Stomach smooth muscle (tissue), 2 donors: ENCODE measurements at regions not wholly inside any gene's neighbourhood (a gene's known extent, or its start where the extent isn't known, plus 50 kb on each side); places are given as distances from the start of the nearest gene placed in this dataset.

Source experiments
- H3K27ac ChIP-seq: one replicate; pipeline ENCODE4 v1.7.0; 2013; ENCODE audit warnings: mild to moderate bottlenecking, low read length, inconsistent platforms
- H3K27me3 ChIP-seq, 2 donors: one replicate each; pipeline ENCODE4 v1.7.0; 2013; ENCODE audit warnings: low read length in 2 of 2; ENCODE audit not compliant: insufficient read depth in 2 of 2, control insufficient read depth in 1 of 2
- H3K36me3 ChIP-seq, 2 donors: one replicate each; pipeline ENCODE4 v1.7.0; 2013; ENCODE audit warnings: low read length in 2 of 2; ENCODE audit not compliant: control insufficient read depth in 2 of 2, insufficient read depth in 2 of 2
- H3K4me1 ChIP-seq: one replicate; pipeline ENCODE4 v1.7.0; 2013; ENCODE audit warnings: low read length; ENCODE audit not compliant: control insufficient read depth, insufficient read depth
- H3K4me3 ChIP-seq, 2 donors: one replicate each; pipeline ENCODE4 v1.7.0; 2013; ENCODE audit warnings: low read length in 2 of 2
- H3K9ac ChIP-seq, 2 donors: one replicate each; pipeline ENCODE4 v1.7.0; 2013; ENCODE audit warnings: low read length in 2 of 2, mild to moderate bottlenecking in 1 of 2
- H3K9me3 ChIP-seq, 2 donors: one replicate each; pipeline ENCODE4 v1.7.0; 2013; ENCODE audit warnings: low read length in 2 of 2; ENCODE audit not compliant: control insufficient read depth in 2 of 2
- donor health status: healthy.
- donor health status: Pancreatic carcinoma.

DNA sequence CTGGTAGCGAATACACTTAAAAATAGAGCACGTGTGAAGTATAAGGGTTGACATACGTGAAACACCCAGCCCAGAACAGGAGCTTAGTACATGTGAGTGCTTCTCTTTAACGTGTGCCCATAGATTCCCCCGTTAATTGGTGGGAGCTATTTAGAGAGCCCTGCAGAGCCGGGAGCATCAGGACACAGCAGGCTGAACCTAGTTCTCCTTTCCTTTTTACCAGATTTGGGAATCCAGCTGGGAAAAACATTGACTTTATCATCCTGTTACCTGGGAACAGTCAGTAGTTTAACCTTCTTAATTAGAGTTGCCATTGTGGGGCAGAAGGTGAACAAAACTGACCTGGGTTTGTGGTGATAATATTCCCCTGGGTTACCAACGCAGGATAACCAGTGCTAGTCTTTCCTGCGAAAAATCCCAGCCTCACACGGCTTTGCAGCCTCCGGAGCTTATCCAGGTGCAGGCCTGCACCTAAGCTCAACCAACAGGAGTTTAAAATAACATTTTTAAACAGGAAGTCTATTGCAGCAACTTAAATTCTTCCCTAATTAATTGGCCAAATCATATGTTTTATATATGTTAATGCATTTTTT, 78.1 kb upstream of the SPTBN1 start:
- no peak overlapping the region for H3K4me3 ChIP-seq
- H3K4me1 ChIP-seq = no peaks in the 10 kb centered on the region
- H3K9me3 ChIP-seq = no peaks in the 10 kb centered on the region
- no peak overlapping the region for H3K9ac ChIP-seq
- H3K27ac ChIP-seq = no peak overlapping the region
- H3K27me3 ChIP-seq = no peaks in the 10 kb centered on the region
- H3K36me3 ChIP-seq = no peaks in the 10 kb centered on the region

DNA sequence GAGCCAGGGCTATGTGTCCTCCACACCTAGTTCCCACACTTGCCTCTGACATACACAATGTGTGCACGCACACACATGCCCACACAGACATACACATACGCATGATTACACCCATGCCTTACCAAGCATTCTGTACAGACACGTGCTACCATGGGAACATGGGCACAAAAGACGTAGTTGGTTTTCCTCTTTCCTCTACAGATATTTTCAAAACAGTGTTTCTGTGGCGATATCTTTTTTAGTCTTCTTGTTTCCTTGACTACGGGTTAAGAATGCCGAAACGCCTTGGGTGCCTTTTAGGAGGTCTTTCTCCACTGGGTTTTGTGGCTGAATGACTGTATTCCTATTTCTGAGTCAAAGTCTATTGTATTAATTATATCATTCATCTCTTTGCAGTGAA, 75.5 kb upstream of the SPTBN1 start:
- H3K9me3 ChIP-seq = no peaks in the 10 kb centered on the region
- H3K36me3 ChIP-seq = no peaks in the 10 kb centered on the region
- no peak overlapping the region for H3K27ac ChIP-seq
- no peak overlapping the region for H3K4me3 ChIP-seq
- no peaks in the 10 kb centered on the region for H3K4me1 ChIP-seq
- H3K27me3 ChIP-seq = no peaks in the 10 kb centered on the region
- no peak overlapping the region for H3K9ac ChIP-seq

GRCh38 chr2:54381293-54381692, 74.8 kb upstream of the SPTBN1 start:
- Histone ChIP-seq H3K9ac (no peak overlapping the region), H3K4me3 (no peak overlapping the region), H3K27ac (no peak overlapping the region), H3K9me3 (no peaks in the 10 kb centered on the region), H3K36me3 (no peaks in the 10 kb centered on the region), H3K4me1 (no peaks in the 10 kb centered on the region), H3K27me3 (no peaks in the 10 kb centered on the region)

DNA sequence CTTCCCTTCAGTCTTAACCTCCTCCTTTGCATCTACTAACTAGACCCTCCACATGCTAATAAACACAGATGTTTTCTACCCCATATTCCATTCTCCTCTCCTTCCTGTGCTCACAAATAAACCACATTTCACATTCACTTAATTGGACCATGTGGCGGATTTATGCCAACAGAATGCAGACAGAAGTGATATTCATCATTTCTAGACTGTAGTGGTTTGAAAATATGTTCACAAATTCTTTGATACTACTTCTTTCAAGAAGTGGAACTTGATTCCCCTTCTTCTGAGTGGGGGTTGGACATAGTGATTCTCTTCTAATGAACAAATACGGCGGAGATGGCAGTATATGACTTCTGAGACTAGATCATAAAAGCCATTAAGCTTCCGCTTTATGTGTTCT, 73.5 kb upstream of the SPTBN1 start:
- Histone ChIP-seq H3K9ac (no peak overlapping the region), H3K27ac (no peak overlapping the region), H3K4me1 (peaks cover 1% of the 10 kb centered on the region), H3K27me3 (no peaks in the 10 kb centered on the region), H3K36me3 (no peaks in the 10 kb centered on the region), H3K4me3 (no peak overlapping the region), H3K9me3 (no peaks in the 10 kb centered on the region)

- H3K27ac ChIP-seq = no peak overlapping the region
- no peak overlapping the region for H3K9ac ChIP-seq
- H3K36me3 ChIP-seq = no peaks in the 10 kb centered on the region
- no peak overlapping the region for H3K4me3 ChIP-seq
- no peaks in the 10 kb centered on the region for H3K9me3 ChIP-seq
- H3K27me3 ChIP-seq = no peaks in the 10 kb centered on the region
- peaks cover 7% of the 10 kb centered on the region for H3K4me1 ChIP-seq
These were observed 71.6 kb upstream of the SPTBN1 start for GRCh38 chr2:54384301-54385203.

GRCh38 chr2:54385271-54385670, 70.9 kb upstream of the SPTBN1 start:
- H3K4me1 ChIP-seq = peaks cover 7% of the 10 kb centered on the region
- H3K27ac ChIP-seq = no peak overlapping the region
- H3K9me3 ChIP-seq = no peaks in the 10 kb centered on the region
- H3K9ac ChIP-seq = no peak overlapping the region
- no peak overlapping the region for H3K4me3 ChIP-seq
- no peaks in the 10 kb centered on the region for H3K27me3 ChIP-seq
- no peaks in the 10 kb centered on the region for H3K36me3 ChIP-seq

GRCh38 chr2:54386585-54386984, 69.5 kb upstream of the SPTBN1 start:
- Histone ChIP-seq H3K4me1 (peaks cover 7% of the 10 kb centered on the region), H3K27ac (no peak overlapping the region), H3K9me3 (no peaks in the 10 kb centered on the region), H3K9ac (no peak overlapping the region), H3K27me3 (no peaks in the 10 kb centered on the region), H3K36me3 (no peaks in the 10 kb centered on the region), H3K4me3 (no peak overlapping the region)

- Histone ChIP-seq H3K9me3 (no peaks in the 10 kb centered on the region), H3K27ac (peak overlapping the region; percentile 24), H3K4me3 (no peak overlapping the region), H3K9ac (no peak overlapping the region), H3K36me3 (no peaks in the 10 kb centered on the region), H3K27me3 (no peaks in the 10 kb centered on the region), H3K4me1 (peaks cover 7% of the 10 kb centered on the region)
These were observed 68.8 kb upstream of the SPTBN1 start for GRCh38 chr2:54387059-54387991.

DNA sequence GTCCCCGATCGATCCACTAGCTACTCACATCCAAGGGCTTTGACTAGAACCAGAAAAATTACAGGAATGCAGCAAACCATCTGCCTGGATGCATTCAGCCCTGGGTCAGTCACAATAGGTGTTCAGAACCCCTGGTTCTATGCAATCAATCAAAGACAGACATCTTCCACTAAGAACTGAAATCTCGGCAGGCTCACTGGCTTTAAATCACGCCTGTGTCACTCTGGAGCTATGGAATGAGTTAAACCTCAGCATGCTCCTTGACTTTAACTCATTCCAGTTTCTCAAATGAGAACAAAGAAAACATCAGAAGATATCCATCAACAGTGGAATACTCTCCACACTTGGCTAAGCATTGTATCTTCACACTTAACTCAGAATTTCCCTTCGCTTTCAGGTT, 68.1 kb upstream of the SPTBN1 start:
- Histone ChIP-seq H3K36me3 (no peaks in the 10 kb centered on the region), H3K9ac (no peak overlapping the region), H3K27me3 (no peaks in the 10 kb centered on the region), H3K9me3 (no peaks in the 10 kb centered on the region), H3K4me3 (no peak overlapping the region), H3K4me1 (peaks cover 7% of the 10 kb centered on the region), H3K27ac (peak overlapping the region; percentile 24)

DNA sequence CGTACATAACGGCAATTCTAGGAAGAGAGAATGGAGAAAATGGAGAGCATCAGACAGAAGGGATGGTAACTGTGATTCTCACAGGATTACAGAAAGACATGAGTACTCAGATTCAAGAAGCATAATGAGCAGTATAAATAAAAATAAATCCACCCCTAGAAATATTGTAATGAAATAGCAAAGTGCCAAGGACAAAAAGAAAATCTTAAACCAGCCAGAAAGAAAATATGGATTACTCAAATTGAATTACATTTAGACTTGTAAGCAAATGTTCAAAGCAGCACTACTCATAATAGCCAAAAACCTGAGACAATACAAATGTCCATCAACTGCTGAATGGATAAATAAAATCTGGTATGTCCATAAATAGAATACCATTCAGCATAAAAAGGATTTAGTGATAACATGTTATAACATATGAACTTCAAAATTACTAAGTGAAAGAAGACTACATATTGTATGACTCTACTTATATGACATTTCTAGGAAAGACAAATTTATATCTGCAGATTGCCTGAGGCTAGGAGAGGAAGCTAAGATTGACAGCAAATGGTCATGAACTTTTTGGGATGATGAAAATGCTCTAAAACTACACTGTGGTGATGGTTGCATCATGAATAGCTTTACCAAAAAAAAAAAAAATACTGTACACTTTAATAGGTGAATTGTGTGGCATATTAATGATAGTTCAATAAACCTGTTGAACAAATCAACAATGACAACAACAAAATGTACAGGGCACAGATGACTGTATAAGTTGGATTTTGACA, 63.4 kb upstream of the SPTBN1 start:
- Histone ChIP-seq H3K27ac (no peak overlapping the region), H3K27me3 (no peaks in the 10 kb centered on the region), H3K9ac (no peak overlapping the region), H3K4me3 (no peak overlapping the region), H3K36me3 (no peaks in the 10 kb centered on the region), H3K9me3 (no peaks in the 10 kb centered on the region), H3K4me1 (peaks cover 4% of the 10 kb centered on the region)
